ENCODE measurements at regions not wholly inside any gene's neighbourhood (a gene's known extent, or its start where the extent isn't known, plus 50 kb on each side); places are given as distances from the start of the nearest gene placed in this dataset.
"Not testable (repeated sequence)": the region's sequence is repeated elsewhere in the genome, so short reads cannot be mapped to it uniquely, and the experiment has no call there.

GRCh38 chr3:159047361-159047760 lies 245.5 kb downstream of the MFSD1 start:
- no peak for ATAC-seq
- no peak for TF ChIP-seq ISL1 (CRISPR knock-in tag; IDR thresholded peaks at IDR 0.05)
- TF ChIP-seq RARB (CRISPR knock-in tag; IDR thresholded peaks at IDR 0.05): no peak
- no peak for TF ChIP-seq ZNF8 (CRISPR knock-in tag; IDR thresholded peaks at IDR 0.05)
- TF ChIP-seq, protein P1, sequence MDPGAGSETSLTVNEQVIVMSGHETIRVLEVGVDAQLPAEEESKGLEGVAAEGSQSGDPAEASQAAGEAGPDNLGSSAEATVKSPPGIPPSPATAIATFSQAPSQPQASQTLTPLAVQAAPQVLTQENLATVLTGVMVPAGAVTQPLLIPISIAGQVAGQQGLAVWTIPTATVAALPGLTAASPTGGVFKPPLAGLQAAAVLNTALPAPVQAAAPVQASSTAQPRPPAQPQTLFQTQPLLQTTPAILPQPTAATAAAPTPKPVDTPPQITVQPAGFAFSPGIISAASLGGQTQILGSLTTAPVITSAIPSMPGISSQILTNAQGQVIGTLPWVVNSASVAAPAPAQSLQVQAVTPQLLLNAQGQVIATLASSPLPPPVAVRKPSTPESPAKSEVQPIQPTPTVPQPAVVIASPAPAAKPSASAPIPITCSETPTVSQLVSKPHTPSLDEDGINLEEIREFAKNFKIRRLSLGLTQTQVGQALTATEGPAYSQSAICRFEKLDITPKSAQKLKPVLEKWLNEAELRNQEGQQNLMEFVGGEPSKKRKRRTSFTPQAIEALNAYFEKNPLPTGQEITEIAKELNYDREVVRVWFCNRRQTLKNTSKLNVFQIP (CRISPR knock-in tag; IDR thresholded peaks at IDR 0.05; ENCODE audit: borderline replicate concordance, low read depth): no peak
- no peak for TF ChIP-seq CSDC2 (CRISPR knock-in tag; IDR thresholded peaks at IDR 0.05)
- no peak for TF ChIP-seq SNAI2 (CRISPR knock-in tag; IDR thresholded peaks at IDR 0.05)
- TF ChIP-seq TCF4 (CRISPR knock-in tag; IDR thresholded peaks at IDR 0.05; ENCODE audit: borderline replicate concordance): no peak
- TF ChIP-seq ZC3H10 (CRISPR knock-in tag; IDR thresholded peaks at IDR 0.05): no peak
- TF ChIP-seq, protein P2, sequence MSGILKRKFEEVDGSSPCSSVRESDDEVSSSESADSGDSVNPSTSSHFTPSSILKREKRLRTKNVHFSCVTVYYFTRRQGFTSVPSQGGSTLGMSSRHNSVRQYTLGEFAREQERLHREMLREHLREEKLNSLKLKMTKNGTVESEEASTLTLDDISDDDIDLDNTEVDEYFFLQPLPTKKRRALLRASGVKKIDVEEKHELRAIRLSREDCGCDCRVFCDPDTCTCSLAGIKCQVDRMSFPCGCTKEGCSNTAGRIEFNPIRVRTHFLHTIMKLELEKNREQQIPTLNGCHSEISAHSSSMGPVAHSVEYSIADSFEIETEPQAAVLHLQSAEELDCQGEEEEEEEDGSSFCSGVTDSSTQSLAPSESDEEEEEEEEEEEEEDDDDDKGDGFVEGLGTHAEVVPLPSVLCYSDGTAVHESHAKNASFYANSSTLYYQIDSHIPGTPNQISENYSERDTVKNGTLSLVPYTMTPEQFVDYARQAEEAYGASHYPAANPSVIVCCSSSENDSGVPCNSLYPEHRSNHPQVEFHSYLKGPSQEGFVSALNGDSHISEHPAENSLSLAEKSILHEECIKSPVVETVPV (CRISPR knock-in tag; IDR thresholded peaks at IDR 0.05): no peak
- TF ChIP-seq ESRRG (CRISPR knock-in tag; IDR thresholded peaks at IDR 0.05): no peak
- no peak for TF ChIP-seq TSHZ2 (CRISPR knock-in tag; IDR thresholded peaks at IDR 0.05)
- TF ChIP-seq, protein P3, sequence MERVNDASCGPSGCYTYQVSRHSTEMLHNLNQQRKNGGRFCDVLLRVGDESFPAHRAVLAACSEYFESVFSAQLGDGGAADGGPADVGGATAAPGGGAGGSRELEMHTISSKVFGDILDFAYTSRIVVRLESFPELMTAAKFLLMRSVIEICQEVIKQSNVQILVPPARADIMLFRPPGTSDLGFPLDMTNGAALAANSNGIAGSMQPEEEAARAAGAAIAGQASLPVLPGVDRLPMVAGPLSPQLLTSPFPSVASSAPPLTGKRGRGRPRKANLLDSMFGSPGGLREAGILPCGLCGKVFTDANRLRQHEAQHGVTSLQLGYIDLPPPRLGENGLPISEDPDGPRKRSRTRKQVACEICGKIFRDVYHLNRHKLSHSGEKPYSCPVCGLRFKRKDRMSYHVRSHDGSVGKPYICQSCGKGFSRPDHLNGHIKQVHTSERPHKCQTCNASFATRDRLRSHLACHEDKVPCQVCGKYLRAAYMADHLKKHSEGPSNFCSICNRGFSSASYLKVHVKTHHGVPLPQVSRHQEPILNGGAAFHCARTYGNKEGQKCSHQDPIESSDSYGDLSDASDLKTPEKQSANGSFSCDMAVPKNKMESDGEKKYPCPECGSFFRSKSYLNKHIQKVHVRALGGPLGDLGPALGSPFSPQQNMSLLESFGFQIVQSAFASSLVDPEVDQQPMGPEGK (CRISPR knock-in tag; IDR thresholded peaks at IDR 0.05; ENCODE audit: borderline replicate concordance): no peak
- no peak for TF ChIP-seq ARNTL (CRISPR knock-in tag; IDR thresholded peaks at IDR 0.05; ENCODE audit: borderline replicate concordance, low read depth)

DNA sequence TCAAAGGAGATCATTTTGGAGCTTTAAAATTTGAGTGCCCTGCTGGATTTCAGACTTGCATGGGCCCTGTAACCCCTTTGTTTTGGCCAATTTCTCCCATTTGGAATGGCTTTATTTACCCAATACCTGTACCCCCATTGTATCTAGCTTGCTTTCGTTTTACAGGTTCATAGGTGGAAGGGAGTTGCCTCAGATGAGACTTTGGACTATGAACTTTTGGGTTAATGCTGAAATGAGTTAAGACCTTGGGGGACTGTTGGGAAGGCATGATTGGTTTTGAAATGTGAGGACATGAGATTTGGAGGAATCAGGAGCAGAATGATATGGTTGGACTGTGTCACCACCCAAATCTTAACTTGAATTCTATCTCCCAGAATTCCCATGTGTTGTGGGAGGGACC lies 250.6 kb downstream of the MFSD1 start:
- not testable (repeated sequence) for ATAC-seq

DNA sequence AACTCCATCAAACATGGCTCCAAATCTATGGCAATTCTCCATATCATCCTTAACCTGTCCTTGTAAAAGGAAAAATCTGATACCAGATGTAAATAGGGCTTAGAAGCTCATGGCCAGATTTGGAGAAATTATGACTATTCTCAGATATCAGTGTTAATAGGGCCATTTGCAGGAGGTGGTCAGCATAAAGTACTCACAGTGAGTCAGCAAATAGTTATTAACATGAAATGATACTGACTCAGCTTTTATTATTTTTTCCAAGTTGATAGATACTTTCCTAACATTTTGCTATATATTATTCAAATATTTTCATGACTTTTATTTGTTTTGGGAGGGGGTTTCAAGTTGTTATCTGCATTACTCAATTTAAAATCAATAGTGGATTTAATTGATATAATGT lies 255.8 kb downstream of the MFSD1 start:
- no peak for ATAC-seq
- TF ChIP-seq OSR1 (CRISPR knock-in tag; IDR thresholded peaks at IDR 0.05) (no peak), SNAI2 (CRISPR knock-in tag; IDR thresholded peaks at IDR 0.05) (no peak), ZNF565 (CRISPR knock-in tag; conservative IDR thresholded peaks at IDR 0.05; ENCODE audit: low read depth) (no peak), ISL1 (CRISPR knock-in tag; IDR thresholded peaks at IDR 0.05) (no peak), ZNF8 (CRISPR knock-in tag; IDR thresholded peaks at IDR 0.05) (no peak), TOX (CRISPR knock-in tag; IDR thresholded peaks at IDR 0.05; ENCODE audit: borderline replicate concordance) (no peak), ZFP3 (CRISPR knock-in tag; IDR thresholded peaks at IDR 0.05) (no peak), ZC3H10 (CRISPR knock-in tag; IDR thresholded peaks at IDR 0.05) (no peak), BACH2 (CRISPR knock-in tag; IDR thresholded peaks at IDR 0.05; ENCODE audit: borderline replicate concordance) (no peak), ZFP30 (CRISPR knock-in tag; IDR thresholded peaks at IDR 0.05) (no peak), ZNF70 (CRISPR knock-in tag; IDR thresholded peaks at IDR 0.05) (no peak), PPARA (CRISPR knock-in tag; IDR thresholded peaks at IDR 0.05; ENCODE audit: borderline replicate concordance) (no peak), TCF4 (CRISPR knock-in tag; IDR thresholded peaks at IDR 0.05; ENCODE audit: borderline replicate concordance) (no peak), RARB (CRISPR knock-in tag; IDR thresholded peaks at IDR 0.05) (no peak), GLIS3 (CRISPR knock-in tag; IDR thresholded peaks at IDR 0.05) (no peak)
- TF ChIP-seq, protein P2 (CRISPR knock-in tag; IDR thresholded peaks at IDR 0.05): no peak
- TF ChIP-seq, protein P1 (CRISPR knock-in tag; IDR thresholded peaks at IDR 0.05; ENCODE audit: borderline replicate concordance, low read depth): no peak

Measured in SK-N-SH treated with all-trans-retinoic acid at 6 μM for 48 hours (cell line).